ENCODE measurements at regions not wholly inside any gene's neighbourhood (a gene's known extent, or its start where the extent isn't known, plus 50 kb on each side); places are given as distances from the start of the nearest gene placed in this dataset.

DNA sequence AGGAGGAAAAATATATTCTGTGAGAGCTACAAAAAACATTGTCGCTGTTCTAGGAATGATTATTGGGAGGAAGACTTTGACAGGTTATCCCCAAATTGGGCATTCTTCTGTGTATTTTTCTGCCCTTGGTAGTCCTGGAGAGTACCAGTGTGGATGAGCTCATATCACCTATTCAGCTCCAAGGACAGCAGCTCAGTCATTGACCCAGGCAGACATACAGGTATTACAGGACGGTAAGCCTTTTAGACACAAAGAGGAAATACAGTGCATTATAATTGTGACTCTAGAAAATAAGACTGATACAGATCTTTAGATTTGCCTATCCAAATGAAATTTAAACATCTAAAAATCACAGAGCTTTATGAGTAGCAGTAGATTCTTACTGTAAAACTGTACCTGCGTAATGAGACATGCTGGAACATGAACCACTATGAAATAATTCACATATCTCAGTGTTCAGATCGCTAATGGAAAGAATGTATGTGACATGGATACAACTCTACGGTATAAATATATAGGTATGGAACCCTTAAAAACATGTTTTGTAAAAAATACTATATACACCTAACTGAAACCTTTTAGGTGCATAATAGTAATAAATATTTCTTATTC lies 56.0 kb downstream of the PLK2 start:
- no peak for DNase-seq

DNA sequence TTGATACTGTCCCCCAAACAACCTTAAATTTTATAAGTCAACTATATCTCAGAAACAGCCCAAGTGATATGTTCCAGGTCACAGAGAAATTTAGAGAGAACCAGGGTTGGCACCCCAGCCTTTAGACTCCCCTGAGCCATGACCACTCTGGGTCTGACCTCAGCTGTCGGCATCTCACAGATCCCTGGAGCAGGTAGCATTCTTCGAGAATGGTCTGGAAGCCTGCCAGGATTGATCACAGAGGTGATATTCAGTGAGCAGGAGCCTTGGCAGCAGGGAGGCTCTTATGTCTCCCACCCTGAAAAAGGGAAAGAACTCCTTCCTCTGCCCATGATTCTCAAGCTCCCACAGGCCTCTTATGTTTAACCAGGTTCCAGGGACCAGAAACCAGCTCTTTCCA lies 58.2 kb downstream of the PLK2 start:
- no peak for DNase-seq

DNA sequence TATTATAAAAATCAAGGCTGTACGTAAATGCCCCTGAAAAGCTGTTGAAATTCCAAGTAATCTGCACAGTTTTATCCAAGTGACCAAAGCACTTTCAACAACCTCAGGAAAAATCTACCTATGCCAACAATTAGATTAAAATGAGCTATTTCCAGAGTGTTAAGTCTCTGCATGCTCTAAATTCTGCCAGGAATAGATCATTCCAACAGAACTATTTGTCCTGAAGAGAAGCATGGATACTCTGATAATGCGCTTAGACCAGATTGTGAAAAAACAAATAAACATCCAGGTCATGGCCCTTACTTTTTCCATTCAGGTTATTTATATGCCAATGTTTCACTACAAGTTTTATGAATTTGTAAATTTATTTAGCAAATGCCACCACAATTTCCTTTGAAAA lies 59.1 kb downstream of the PLK2 start:
- DNase-seq, result no peak

DNA sequence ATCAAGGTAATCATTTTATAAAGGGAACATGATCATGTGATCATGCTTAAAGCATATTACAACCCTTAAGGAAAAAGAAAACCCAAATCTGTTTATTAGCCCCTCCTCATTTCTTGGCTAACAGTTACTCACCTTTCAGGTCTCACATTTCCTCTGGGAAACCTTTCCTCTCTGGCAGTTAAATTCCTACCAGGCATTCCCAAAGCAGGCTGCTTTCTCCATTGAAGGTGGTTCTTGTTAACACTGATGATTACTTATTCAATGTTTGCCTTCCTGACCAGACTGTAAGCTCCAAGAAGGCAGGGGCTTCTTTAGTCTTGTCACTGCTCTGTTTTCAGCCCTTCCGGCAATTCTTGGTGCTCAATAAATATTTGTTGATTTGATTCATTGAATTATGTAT lies 59.9 kb downstream of the PLK2 start:
- DNase-seq, result no peak

DNA sequence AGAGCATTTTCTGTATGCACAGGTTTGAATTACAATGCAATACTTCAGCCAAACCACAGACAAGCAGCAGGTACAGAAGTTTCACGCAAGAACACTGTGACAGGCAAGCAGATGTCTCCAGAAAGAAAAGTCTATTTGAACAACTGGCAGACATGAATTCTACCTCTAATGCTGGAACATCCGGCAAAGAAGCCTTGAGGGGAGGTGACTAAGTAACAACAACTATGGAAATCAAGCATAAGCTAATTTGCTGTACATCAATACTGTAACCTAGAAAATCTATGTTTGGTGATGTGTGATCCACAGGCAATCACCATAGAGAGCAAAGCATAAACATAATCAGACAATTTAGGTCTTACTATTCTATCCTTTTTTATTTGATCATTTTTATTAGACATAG lies 65.5 kb downstream of the PLK2 start:
- no peak for DNase-seq

DNA sequence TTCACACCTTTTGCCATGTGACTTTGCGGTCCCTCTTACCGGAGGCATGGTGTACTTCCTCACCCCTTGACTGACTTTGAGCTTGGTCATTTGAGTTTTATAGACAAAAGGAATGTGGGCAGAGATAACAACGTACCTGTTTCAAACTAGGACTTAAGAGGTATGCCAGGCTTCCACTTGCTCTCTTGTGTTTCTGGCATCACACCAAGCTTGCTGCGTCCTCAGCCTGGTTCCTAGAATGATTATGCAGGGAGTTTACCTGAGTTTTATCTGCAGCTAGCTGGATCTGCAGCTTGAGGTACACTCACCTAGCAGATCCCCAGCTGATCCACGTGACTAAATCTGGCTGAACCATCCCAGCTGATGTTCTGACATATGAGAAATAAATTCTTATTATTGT lies 66.2 kb downstream of the PLK2 start:
- no peak for DNase-seq

DNA sequence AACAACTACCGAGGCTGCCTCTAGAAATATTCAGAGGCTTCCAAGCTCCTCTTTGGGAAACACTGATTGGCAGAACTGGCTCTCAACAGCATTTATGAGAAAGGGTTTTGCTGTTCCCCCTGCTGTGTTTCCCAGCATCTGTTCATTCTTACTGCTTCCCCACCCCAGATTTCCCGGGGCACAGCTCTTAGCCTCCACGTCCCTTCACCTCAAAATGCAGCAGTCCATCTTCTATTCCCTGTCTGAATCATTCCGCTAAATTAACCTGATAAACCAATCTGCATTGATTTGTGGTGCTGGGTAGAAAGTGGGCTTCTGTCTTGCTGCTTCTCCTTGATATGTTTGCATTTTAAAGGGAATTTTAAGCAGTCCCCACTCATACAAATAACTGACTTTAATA lies 67.4 kb downstream of the PLK2 start:
- DNase-seq, result no peak

DNA sequence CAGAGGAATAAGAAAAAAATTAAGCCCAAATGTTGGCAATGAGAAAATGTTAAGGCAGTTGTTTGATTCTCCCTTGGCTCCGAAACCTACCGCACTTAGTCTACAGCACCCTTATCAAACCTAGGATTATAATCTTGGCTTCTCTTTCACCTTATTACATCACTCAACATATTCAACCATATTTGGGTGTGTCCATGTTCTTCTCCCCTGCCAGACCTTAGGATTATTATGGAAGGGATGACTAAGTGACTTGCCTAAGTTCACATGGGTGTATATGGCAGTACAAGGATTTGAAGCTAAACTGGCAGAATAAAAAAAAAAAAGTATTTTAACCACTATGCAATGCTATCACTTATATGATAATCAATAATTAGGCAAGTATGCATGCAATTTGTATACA lies 76.4 kb downstream of the PLK2 start:
- DNase-seq, result no peak

DNA sequence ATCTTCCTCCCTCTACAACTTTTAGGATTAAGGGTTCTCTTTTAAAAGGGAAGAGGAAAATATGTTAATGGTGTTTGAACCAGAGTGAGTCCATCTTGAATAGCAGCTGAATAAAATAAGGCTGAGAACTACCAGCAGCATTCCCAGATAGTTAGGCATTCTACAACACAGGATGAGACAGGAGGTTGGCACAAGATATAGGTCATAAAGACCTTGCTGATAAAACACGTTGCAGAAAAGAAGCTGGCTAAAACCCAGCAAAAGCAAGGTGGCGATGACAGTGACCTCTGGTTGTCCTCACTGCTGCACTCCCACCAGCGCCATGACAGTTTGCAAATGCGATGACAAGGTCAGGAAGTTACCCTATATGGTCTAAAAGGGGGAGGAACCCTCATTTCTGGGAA lies 77.8 kb downstream of the PLK2 start:
- DNase-seq, result no peak

DNA sequence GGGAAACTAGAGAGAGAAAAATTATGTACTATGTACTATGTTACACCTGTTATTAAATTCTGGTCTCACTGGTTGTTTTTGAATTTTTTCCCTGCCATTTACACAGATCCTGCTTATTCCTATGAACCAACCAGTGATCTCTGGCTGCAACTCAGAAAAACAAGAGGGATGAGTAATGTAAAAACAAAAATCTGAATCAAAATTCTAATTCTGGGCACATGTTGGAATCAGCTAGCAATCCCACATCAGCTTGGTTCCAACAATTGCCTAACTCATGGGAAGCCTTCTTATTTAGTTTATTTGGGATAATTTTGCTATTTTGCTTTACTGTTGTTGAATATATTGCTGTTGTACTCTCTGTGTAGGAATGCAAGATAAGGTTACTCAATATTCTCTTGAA lies 78.3 kb downstream of the PLK2 start:
- DNase-seq, result no peak

DNA sequence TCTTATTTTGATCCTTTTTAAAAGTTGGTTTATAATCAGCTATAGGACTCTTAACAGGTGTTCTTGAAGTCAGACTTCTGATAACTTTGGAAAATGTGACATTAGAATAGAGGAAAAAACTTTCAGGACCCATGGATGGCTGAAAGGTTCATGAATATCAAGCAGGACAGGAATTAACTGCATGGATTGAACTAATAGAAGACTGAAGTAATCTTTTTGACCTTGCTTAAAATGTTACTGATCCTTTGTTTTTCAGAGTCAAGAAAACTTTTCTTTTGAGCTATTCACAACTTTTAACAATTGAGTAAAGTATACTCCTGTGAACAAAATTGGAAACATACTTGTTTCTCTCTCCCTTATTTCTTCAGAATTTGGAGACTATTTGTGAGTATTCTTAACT lies 79.2 kb downstream of the PLK2 start:
- DNase-seq, result no peak

DNA sequence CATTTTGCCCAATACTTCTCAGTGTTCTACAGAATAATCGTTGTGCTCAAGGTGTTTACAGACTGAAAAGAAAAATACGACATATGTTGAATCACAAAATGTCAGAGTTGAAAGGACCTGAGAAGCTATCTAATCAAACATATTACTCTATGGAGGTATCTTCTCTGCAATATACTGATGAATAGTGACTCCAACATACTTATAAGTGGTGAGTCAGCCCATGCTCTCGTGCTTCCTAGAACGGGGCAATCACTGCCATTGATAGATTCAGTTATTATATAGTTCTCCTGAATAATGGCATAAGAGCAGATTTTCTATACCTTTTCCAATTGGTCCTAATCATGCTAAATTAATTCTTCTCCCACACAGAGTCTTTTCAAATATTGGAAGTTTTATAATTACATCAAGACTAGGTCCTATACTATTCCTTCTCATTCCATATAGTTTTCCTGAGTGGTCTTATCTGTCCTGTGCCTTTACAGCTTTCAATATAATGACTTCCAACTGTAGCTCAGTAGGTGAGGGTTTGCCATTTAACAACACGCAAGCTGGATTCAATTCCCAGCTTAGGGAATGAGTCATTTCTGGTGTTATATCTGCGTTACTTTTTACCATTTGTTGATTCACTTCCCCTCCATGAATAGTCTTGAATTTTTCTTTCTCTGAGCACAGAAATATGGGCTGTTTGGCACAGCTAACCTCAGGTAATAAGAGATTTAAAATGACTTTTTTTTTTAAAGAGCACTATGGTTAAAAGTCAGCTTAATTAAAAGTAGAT lies 81.1 kb downstream of the PLK2 start:
- no peak for DNase-seq

DNA sequence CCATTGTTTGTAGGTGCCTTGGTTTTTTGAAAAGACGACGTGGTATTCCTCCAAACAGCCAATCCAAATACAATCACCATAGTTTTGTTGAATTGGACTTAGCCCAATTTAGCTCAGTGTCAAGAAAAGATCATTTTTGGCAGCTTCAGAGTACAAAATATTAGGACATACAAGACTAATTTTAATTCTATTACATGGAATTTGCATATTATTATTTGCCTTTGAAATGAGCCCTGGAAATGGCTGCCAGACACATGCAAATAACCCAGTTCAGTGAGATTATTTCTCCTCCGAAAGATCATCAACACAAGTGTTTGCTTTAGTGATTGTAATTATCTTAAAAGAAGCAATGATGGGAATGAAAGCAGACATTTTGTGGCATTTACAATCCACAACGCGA lies 89.3 kb downstream of the PLK2 start:
- DNase-seq, result no peak

DNA sequence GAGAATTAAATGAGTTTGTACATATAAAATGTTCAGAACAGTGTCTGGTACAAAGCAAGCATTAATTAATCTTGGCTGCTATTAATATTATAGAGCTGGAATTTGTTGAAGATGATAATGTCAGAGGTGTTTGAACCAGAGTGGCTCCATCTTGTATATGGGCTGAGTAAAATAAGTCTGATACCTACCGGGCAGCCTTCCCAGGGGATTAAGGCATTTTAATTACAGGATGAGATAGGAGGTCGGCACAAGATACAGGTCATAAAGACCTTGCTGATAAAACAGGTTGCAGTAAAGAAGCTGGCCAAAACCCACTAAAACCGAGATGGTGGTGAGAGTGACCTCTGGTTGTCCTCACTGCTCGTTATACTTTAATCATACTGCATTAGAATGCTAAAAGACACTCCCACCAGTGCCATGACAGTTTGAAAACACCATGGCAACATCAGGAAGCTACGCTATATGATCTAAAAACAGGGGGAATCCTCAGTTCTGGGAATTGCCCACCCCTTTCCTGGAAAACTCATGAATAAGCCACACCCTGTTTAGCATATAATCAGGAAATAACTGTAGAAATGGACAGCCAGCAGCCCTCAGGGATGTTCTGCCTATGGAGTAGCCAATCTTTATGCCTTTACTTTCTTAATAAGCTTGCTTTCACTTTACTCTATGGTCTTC lies 90.2 kb downstream of the PLK2 start:
- DNase-seq, result no peak

DNA sequence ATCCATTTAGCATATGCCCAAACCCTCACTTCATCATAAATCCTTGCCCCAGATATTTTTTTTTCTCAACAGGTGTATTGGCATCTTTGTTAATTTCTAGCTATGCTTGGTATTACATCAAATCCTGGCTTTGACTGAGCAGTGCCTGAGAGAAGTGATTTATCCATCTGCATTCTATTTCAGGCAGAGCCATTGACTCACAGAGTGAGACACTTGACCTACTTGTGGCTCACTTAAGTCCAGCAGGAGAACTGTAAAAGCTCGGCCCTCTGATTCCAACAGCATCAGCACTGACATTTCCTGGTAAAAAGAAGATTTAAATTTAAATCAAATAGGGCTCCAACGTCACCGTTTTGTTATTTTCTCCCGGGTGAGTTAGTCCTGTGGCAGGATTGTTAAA lies 93.4 kb downstream of the PLK2 start:
- DNase-seq, result no peak

DNA sequence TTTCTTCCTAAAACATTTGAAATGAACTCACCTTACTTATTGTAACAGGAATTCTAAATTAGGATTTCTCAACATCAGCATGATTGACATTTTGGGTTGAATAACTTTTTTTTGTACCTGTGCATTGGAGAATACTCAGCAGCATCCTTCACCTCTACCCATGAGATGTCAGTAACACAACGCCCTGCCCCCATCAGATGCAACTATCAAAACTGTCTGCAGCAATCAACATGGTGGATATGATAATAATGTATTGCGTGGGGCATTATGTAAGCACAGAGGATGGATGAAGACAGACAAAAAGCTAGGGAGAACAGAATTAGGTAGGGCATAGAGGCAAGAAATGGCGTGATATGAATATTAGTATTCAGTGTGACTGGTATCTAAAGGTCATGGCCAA lies 94.1 kb downstream of the PLK2 start:
- DNase-seq, result no peak

DNA sequence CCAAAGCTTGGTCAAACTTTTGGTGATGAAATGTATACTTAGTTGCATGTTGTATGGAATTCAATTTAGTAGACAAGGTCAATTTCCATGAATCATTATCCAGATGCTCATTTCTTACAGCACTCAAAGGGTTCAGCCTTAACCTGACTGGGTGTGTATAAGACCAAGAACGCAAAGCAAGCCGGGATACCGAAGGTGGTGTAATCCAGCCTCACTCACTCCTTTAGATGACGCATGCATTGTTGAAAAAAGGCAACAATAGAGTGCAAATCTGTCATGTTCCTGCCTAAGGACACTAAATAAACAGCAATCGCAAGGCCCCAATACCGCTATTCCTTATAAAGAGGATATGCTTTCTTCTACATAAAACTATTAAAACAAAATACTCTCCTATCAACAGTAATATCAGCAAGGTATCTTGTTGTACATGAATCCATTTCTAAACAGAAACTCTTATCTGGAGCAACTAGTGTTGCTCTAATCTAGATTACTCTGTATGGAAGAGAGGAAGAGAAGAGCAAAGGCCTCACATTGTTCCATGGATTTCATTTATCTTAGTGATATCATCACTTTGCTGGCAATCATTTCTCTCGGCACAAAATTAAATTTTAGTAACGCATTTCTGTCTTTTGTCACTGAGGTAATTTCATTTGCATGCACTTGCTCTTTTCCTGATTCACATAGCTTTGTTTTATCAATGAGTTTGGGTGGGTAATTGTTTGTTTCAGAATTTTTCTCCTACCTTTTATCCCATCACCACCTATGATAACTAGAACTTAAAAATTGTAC lies 96.2 kb downstream of the PLK2 start:
- no peak for DNase-seq

DNA sequence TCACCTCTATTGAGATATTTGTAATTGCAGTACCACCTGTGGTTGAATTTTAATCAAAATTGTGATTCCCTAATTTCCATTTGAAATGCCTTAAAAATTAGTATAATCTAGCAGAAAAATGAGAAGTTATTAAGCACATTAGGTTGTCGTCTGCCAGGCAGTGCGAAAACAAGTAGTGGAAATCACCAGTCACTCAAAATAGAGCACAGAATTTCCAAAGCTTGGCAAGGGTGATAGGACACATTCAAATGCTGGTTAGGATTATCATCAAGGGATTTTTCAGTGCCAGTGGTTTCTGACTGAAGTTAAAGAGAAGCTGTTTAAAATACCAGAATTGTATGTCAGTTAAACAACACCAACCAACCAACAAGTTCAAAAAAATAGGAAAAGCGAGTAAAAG lies 97.8 kb downstream of the PLK2 start:
- no peak for DNase-seq

DNA sequence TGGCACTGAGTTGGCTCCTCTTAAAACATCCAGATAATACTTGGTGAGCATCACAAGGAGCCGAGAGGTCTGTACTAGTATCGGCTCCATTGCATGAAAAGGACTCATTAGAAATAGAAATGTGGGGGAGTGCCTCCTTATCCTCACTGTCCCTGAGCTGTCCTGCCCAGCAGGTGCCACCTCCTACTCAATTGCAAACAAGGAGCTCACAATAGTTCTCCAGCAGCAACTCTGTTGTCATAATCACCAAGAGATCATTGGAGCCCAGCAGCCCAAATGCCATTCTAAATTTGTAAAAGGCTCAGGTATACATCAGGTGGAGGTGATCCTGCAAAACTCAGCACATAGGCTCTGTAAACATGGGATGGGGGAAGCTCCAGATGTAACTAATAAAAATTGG lies 99.1 kb downstream of the PLK2 start:
- DNase-seq, result no peak

DNA sequence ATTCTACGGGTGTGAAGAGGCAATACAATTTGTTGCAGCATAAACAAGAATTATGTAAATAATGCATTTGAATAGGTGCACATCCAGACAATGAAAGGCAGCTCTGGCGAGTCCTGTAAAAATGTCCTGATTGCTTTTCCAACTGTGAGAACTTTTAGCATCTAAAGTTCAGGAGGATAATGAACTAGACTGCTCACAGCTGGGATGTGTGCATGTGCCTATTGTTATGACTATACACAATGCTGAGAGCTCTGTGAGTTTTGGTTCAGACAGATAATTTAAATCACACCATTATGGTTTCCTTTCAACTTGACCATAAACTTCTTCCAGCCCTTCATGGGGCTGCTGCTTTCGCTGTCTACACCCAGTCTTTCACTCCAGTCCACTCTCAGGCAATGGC lies 99.9 kb downstream of the PLK2 start:
- DNase-seq, result no peak

DNA sequence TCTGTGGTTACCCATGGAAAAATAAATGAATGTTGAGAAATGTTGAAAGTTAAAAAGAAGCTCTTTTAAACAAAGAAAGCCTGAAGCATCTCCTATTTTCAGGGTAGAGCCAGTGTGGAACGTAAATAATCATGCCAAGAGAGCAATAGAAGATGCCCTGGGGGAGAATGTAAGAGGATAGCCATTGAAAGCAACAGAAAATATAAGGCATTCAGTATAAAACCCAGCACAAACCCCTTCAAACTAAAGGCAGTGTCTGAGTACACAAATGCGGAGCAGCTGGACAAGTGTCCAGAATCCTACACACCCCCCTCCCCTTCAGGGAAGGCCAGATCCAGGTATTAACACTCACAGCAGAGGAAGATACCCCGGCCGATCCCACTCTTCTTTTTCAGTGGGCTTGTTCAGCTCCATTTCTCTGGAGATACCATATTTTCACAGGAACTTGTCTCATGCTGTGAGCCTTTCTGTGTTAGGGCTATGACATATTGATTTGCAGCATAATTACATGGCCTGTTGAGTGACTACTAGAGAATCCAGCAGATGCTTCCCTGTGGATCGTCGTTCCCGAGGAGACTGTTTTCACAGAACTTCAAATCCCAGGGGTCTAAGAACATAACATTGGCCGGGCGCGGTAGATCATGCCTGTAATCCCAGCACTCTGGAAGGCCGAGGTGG lies 101.2 kb downstream of the PLK2 start:
- DNase-seq, result no peak

DNA sequence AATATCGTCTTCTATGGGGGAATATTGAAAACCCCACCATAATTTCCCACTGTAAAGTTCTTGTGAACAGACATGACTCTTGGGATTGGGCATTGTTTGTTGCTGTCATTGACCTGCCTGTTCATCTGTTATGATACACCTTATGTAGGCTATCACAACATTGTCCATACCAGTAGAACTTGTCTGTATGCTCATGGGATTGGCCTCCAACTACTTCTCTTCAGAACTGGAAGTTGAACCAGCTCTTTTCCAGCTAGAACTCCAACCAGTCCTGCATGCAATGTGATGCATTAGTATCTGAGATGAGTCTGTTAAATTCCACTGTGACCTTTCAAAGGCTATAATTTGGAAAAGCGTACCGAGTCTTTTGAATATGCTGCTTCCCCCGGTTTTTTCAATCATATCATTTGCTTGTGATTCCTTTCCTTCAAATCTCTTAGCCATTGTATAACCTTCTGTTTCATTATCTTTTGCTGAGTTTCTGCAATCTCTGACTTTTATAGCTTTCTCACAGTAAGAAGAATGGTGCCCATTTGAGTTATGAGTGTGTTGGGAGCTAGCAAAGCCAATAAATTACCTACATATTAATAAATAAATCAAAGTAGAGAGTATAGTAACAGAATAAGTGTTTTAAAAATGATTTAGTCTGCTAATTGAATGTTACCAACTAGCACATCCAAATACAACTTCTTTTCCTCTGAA lies 101.9 kb downstream of the PLK2 start:
- DNase-seq, result no peak

All from C1 segment of cervical spinal cord (tissue), 14 donors.